GM20000 (cell line): ENCODE measurements at regions not wholly inside any gene's neighbourhood (a gene's known extent, or its start where the extent isn't known, plus 50 kb on each side); places are given as distances from the start of the nearest gene placed in this dataset.

Source experiments
- DNase-seq: peaks from one replicate; pipeline ENCODE4 v3.0.0; 2012; ENCODE audit warnings: low spot score
- TF ChIP-seq, protein P1 (sequence below): IDR thresholded peaks from 2 replicates; pipeline ENCODE4 v1.5.1; 2012; ENCODE audit warnings: mild to moderate bottlenecking, control low read depth; ENCODE audit errors: extremely low read depth, missing control alignments

DNA sequence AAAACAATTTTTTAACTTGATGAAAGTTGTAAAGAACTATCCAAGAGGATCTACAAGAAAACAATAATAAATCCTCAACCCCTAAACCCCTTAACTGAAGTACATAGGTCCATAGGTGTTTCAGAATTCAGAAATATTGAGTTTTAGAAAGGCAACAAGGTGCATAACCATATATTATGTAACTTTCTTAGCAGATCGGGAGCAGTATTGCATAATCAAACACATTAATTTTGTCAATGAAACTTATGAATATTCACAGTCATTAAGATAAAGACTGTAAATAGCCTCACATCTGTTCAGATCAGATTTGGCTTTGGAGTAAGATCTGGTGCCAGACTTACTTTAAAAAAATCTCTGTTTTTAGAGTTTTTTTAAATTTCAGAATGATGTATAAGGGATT lies 647.1 kb upstream of the FLRT2 start:
- TF ChIP-seq, protein P1, sequence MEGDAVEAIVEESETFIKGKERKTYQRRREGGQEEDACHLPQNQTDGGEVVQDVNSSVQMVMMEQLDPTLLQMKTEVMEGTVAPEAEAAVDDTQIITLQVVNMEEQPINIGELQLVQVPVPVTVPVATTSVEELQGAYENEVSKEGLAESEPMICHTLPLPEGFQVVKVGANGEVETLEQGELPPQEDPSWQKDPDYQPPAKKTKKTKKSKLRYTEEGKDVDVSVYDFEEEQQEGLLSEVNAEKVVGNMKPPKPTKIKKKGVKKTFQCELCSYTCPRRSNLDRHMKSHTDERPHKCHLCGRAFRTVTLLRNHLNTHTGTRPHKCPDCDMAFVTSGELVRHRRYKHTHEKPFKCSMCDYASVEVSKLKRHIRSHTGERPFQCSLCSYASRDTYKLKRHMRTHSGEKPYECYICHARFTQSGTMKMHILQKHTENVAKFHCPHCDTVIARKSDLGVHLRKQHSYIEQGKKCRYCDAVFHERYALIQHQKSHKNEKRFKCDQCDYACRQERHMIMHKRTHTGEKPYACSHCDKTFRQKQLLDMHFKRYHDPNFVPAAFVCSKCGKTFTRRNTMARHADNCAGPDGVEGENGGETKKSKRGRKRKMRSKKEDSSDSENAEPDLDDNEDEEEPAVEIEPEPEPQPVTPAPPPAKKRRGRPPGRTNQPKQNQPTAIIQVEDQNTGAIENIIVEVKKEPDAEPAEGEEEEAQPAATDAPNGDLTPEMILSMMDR = no peak
- no peak for DNase-seq

DNA sequence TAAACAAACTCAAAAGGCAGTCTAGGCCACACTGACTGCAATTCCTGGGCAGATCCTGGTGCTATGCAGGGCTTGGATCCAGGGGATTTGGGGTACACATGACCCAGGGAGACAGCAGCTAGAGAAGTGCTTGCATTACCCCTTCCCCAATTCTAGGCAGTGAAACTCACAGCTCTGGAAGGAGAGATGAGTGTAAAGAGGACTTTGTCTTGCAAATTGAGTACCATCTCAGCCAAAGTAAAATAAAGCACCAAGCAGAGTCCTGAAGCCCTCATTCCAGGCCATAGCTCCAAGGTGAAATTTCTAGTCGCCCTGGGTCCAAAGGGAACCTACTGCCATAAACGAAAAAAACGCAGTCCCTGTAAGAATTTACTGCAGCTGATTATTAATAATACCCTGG lies 644.9 kb upstream of the FLRT2 start:
- DNase-seq = no peak
- TF ChIP-seq, protein P1 = no peak

DNA sequence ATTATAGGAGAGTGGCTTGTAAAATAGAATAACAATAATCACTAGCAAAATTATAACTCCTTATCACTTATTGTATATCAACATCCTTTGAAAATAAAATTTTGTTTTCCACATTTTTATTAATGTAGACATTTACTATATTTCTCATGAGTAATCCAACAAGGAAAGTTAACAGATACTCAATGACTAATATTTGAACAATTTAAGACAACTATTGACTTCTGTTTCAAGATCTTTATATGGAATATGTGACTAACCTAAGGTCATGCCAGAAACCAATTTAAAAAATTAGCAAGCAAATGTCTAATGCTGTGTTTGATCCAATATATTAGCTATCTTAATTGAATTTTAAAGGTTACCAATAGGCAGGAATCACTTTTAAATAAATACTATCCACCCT lies 638.5 kb upstream of the FLRT2 start:
- TF ChIP-seq, protein P1 = no peak
- no peak for DNase-seq

DNA sequence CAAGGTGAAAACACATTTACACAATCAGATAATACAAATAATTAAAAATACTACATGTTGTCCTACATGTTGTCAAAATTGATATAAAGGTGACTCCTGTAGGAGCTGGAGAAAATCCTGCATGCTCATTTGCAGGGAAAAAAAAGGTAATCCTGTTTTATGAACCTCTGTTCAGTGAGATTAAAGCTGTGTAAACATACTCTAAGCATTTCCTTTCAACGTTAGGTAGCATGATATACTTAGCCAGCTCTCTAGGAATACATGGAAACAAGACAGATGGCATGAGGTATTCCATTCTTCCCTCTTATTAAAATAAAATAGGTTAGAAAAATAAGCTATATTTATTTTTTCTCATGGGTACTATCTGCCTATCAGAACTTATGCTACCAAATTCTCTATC lies 635.7 kb upstream of the FLRT2 start:
- TF ChIP-seq, protein P1 = no peak

DNA sequence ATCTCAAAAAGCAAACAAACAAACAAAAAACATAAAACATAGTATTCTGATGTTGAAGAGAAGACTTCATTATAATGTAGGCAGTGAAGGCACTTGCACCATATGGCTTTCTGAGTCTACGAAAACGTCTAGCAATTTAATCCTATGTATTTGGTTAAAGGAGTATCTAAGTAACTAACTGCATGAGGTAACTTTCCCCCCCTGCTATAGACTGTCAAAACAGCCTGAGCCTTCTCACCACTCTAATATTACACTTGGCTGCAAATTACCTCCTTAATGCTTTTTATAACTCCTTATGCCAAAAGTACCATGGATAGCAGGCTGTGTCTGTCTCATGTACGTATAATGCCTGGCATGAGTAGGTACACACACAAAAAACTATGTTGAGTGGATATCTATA lies 607.6 kb upstream of the FLRT2 start:
- TF ChIP-seq, protein P1 = no peak
- no peak for DNase-seq

More for the DNA sequence above, 635.7 kb upstream of the FLRT2 start:
- DNase-seq = no peak

DNA sequence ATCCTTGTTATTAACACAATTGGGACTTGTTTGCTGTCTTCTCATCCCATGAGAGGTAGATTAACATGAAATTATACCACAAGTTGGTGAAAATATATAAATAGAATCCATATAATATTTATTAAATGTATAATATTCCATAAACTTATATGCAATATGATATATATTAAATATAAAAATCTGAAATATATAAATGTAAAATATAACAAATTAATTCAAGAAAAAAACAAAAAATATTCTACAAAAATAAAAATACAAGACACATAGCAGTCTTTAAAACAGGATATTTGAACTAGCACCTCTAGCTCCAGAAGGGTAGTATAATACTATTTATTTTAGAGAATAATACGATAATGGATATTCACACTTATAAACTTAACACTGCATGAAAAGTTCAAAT lies 603.3 kb upstream of the FLRT2 start:
- TF ChIP-seq, protein P1 = no peak
- no peak for DNase-seq

DNA sequence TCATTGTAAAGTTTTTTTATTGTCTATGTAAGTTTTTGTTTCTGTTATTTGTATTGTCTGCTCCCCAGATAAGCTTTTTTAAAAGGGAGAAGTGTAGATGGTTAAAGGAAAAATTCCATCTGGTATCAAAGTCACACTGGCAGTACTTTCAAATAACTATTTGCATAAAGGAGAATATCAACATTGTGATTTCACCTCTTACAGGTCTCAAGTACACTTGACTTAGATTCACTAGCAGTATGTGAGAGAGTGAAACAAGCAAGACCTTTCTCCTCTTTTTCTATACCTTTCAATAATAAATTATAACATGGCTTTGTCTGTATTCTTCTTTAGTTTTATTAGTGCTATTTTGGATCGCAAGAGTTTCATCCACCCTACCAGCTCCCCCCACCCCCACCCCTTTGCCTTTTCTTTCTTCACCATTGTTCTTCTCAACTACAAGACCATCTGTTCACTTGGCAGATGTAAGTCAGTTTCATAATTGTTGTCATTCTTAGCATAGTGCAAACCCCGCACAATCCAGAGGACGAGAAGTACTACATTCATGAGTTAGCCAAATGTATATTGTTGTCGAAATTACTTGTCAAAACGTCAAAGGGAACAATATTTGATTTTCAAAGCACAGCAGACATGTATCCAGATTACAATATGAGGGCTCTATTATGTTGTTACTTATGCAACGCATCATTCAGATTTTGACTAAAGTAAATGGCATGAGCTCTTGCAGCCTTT lies 602.7 kb upstream of the FLRT2 start:
- DNase-seq = no peak
- TF ChIP-seq, protein P1 = no peak
